ENCODE measurements at regions not wholly inside any gene's neighbourhood (a gene's known extent, or its start where the extent isn't known, plus 50 kb on each side); places are given as distances from the start of the nearest gene placed in this dataset.

DNA sequence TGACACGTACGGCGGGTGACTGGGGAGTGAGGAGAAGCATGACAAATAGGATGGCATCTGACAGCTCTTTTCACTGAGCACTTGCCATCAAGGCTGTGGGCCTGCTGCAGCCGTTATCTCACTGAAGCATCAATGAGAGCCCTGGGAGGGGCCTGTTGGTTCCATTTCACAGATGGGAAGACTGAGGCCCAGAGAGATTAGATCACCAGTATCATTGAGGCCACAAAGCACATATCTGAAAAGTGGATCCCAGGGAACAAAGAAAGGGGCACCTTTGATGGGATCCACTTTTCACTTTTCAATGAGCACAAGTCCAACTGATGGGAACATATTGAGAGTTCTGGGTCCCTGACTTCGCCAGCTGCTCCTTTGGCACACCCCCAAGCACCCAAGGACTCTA lies 144.4 kb upstream of the LHX1 start:
- TF ChIP-seq, protein P1, sequence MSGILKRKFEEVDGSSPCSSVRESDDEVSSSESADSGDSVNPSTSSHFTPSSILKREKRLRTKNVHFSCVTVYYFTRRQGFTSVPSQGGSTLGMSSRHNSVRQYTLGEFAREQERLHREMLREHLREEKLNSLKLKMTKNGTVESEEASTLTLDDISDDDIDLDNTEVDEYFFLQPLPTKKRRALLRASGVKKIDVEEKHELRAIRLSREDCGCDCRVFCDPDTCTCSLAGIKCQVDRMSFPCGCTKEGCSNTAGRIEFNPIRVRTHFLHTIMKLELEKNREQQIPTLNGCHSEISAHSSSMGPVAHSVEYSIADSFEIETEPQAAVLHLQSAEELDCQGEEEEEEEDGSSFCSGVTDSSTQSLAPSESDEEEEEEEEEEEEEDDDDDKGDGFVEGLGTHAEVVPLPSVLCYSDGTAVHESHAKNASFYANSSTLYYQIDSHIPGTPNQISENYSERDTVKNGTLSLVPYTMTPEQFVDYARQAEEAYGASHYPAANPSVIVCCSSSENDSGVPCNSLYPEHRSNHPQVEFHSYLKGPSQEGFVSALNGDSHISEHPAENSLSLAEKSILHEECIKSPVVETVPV (CRISPR knock-in tag; IDR thresholded peaks at IDR 0.05), result no peak
- no peak for TF ChIP-seq ZFP3 (CRISPR knock-in tag; IDR thresholded peaks at IDR 0.05)
- no peak for TF ChIP-seq TSHZ2 (CRISPR knock-in tag; IDR thresholded peaks at IDR 0.05)
- TF ChIP-seq, protein P2, sequence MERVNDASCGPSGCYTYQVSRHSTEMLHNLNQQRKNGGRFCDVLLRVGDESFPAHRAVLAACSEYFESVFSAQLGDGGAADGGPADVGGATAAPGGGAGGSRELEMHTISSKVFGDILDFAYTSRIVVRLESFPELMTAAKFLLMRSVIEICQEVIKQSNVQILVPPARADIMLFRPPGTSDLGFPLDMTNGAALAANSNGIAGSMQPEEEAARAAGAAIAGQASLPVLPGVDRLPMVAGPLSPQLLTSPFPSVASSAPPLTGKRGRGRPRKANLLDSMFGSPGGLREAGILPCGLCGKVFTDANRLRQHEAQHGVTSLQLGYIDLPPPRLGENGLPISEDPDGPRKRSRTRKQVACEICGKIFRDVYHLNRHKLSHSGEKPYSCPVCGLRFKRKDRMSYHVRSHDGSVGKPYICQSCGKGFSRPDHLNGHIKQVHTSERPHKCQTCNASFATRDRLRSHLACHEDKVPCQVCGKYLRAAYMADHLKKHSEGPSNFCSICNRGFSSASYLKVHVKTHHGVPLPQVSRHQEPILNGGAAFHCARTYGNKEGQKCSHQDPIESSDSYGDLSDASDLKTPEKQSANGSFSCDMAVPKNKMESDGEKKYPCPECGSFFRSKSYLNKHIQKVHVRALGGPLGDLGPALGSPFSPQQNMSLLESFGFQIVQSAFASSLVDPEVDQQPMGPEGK (CRISPR knock-in tag; IDR thresholded peaks at IDR 0.05; ENCODE audit: borderline replicate concordance), result no peak
- TF ChIP-seq ZNF70 (CRISPR knock-in tag; IDR thresholded peaks at IDR 0.05), result no peak
- TF ChIP-seq OSR1 (CRISPR knock-in tag; IDR thresholded peaks at IDR 0.05), result no peak
- TF ChIP-seq ISL1 (CRISPR knock-in tag; IDR thresholded peaks at IDR 0.05), result no peak
- TF ChIP-seq GLIS3 (CRISPR knock-in tag; IDR thresholded peaks at IDR 0.05), result no peak
- no peak for TF ChIP-seq SNAI2 (CRISPR knock-in tag; IDR thresholded peaks at IDR 0.05)
- TF ChIP-seq RARB (CRISPR knock-in tag; IDR thresholded peaks at IDR 0.05), result no peak
- TF ChIP-seq BACH2 (CRISPR knock-in tag; IDR thresholded peaks at IDR 0.05; ENCODE audit: borderline replicate concordance), result no peak
- TF ChIP-seq ARNTL (CRISPR knock-in tag; IDR thresholded peaks at IDR 0.05; ENCODE audit: borderline replicate concordance, low read depth), result no peak
- TF ChIP-seq ZC3H10 (CRISPR knock-in tag; IDR thresholded peaks at IDR 0.05), result no peak
- TF ChIP-seq ZNF8 (CRISPR knock-in tag; IDR thresholded peaks at IDR 0.05), result no peak
- ATAC-seq, result no peak

DNA sequence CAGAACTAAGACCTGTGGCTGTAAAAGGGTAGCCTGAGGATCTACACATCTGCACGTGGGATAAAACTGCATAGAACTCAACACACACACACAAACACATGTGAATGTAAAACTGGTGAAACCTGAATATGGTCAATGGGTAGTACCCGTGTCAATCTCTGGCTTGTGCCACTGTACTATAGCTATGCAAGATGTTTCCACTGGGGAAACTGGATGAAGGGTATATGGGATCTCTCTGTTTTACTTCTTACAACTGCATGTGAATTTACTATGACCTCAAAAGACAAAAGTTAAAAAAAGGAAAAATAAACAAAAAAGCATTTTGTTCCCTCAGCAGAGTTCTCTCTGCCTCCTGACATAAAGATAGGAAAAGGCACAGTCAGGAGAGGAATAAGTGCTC lies 143.3 kb upstream of the LHX1 start:
- no peak for ATAC-seq
- no peak for TF ChIP-seq CREB5 (CRISPR knock-in tag; IDR thresholded peaks at IDR 0.05; ENCODE audit: low read depth)
- no peak for TF ChIP-seq ZFP3 (CRISPR knock-in tag; IDR thresholded peaks at IDR 0.05)
- TF ChIP-seq, protein P1 (CRISPR knock-in tag; IDR thresholded peaks at IDR 0.05), result no peak
- no peak for TF ChIP-seq ARNTL (CRISPR knock-in tag; IDR thresholded peaks at IDR 0.05; ENCODE audit: borderline replicate concordance, low read depth)
- TF ChIP-seq BACH2 (CRISPR knock-in tag; IDR thresholded peaks at IDR 0.05; ENCODE audit: borderline replicate concordance), result no peak
- TF ChIP-seq, protein P2 (CRISPR knock-in tag; IDR thresholded peaks at IDR 0.05; ENCODE audit: borderline replicate concordance), result no peak
- no peak for TF ChIP-seq ZFP30 (CRISPR knock-in tag; IDR thresholded peaks at IDR 0.05)
- TF ChIP-seq TOX (CRISPR knock-in tag; IDR thresholded peaks at IDR 0.05; ENCODE audit: borderline replicate concordance), result no peak
- TF ChIP-seq POU6F1 (CRISPR knock-in tag; IDR thresholded peaks at IDR 0.05; ENCODE audit: borderline replicate concordance, low read depth), result no peak
- no peak for TF ChIP-seq ZNF70 (CRISPR knock-in tag; IDR thresholded peaks at IDR 0.05)
- no peak for TF ChIP-seq ESRRG (CRISPR knock-in tag; IDR thresholded peaks at IDR 0.05)
- TF ChIP-seq ZNF8 (CRISPR knock-in tag; IDR thresholded peaks at IDR 0.05), result no peak
- TF ChIP-seq ZNF565 (CRISPR knock-in tag; conservative IDR thresholded peaks at IDR 0.05; ENCODE audit: low read depth), result no peak
- no peak for TF ChIP-seq SNAI2 (CRISPR knock-in tag; IDR thresholded peaks at IDR 0.05)
- TF ChIP-seq CSDC2 (CRISPR knock-in tag; IDR thresholded peaks at IDR 0.05), result no peak
- no peak for TF ChIP-seq ISL1 (CRISPR knock-in tag; IDR thresholded peaks at IDR 0.05)
- TF ChIP-seq OSR1 (CRISPR knock-in tag; IDR thresholded peaks at IDR 0.05), result no peak
